Heart left ventricle (tissue), 16 donors: ENCODE measurements at regions not wholly inside any gene's neighbourhood (a gene's known extent, or its start where the extent isn't known, plus 50 kb on each side); places are given as distances from the start of the nearest gene placed in this dataset.

Source experiments
- ATAC-seq, 4 donors: fragments of 200-7000 bp; cut with Tn5 transposase; one replicate each; pipeline ENCODE4 v1.9.1; 2020 to 2022; ENCODE audit warnings: moderate library complexity in 4 of 4, mild to moderate bottlenecking in 3 of 4, moderate number of reproducible peaks in 1 of 4
- DNase-seq, 5 donors: peaks; one replicate each; pipeline ENCODE4 v3.0.0-alpha.2; 2020
- H3K27ac ChIP-seq, 12 donors: fragments of 200-600 bp; sonication (generic) in 4 of 12; one replicate each; pipeline versions ENCODE4 v1.5.0 to v1.8.0; 2016 to 2022; ENCODE audit warnings: mild to moderate bottlenecking in 2 of 12
- H3K27me3 ChIP-seq, 9 donors: fragments of 200-600 bp; sonication (generic) in 2 of 9; one replicate each; pipeline versions ENCODE4 v1.5.1 to v1.8.0; 2016 to 2022; ENCODE audit warnings: mild to moderate bottlenecking in 3 of 9
- H3K36me3 ChIP-seq, 9 donors: fragments of 200-600 bp; sonication (generic) in 2 of 9; one replicate each; pipeline versions ENCODE4 v1.5.0 to v1.8.0; 2018 to 2022; ENCODE audit warnings: mild to moderate bottlenecking in 2 of 9
- H3K4me1 ChIP-seq, 12 donors: fragments of 200-600 bp; sonication (generic) in 4 of 12; one replicate each; pipeline versions ENCODE4 v1.5.0 to v1.8.0; 2016 to 2022; ENCODE audit warnings: mild to moderate bottlenecking in 3 of 12
- H3K4me3 ChIP-seq, 12 donors: fragments of 200-600 bp; sonication (generic) in 4 of 12; one replicate each; pipeline versions ENCODE4 v1.5.0 to v1.8.0; 2017 to 2022; ENCODE audit warnings: mild to moderate bottlenecking in 9 of 12, moderate library complexity in 4 of 12
- H3K9me3 ChIP-seq, 12 donors: fragments of 200-600 bp; sonication (generic) in 4 of 12; one replicate each; pipeline versions ENCODE4 v1.5.0 to v1.8.0; 2016 to 2022; ENCODE audit warnings: mild to moderate bottlenecking in 1 of 12
- POLR2A ChIP-seq, 2 donors: fragments of 450-650 bp; IDR thresholded peaks; one replicate each; pipeline ENCODE4 v1.6.1; 2017; ENCODE audit warnings: antibody characterized with exemption in 2 of 2, mild to moderate bottlenecking in 2 of 2, moderate library complexity in 2 of 2
- WGBS, 4 donors: extraction: QIAGEN DNeasy Blood & Tissue Kit in 2 of 4; methylation state at CpG; one replicate each; pipeline versions ENCODE4 v1.1.5 to v1.1.7; 2013 to 2018; 5-methylcytosine and 5-hydroxymethylcytosine counted together
- intact Hi-C, 10 donors: fragments of 100-400 bp; cut with DNase I; formaldehyde crosslinking; loops; one replicate each; pipeline versions ENCODE4 v1.11.1 to v1.14.2; 2022
- TF ChIP-seq, protein P1 (sequence below), 12 donors: fragments of 200-600 bp; sonication (generic) in 4 of 12; IDR thresholded peaks; one replicate each; pipeline versions ENCODE4 v1.5.0 to v1.8.0; 2018 to 2022; ENCODE audit warnings: antibody characterized with exemption in 12 of 12, mild to moderate bottlenecking in 5 of 12
- donor health status: ischemic (EF 13 %, LVEDD 7.1; RV severe dilation, severe dysfunction).
- donor health status: healthy with polysubstance abuse.
- donor health status: DM: no; HTN: yes; CAD: no.
- donor health status: DM: no; HTN: no; CAD: no.
- donor health status: ischemic (EF 25% LVEDD 6.9; RV normal size, moderate dysfunction).
- donor health status: ischemic (EF 25% LVEDD 5.7; RV mildly dilated, moderate dysfunction).
- donor health status: healthy.
- donor health status: DM: yes; HTN: yes; CAD: no.
- donor health status: ischemic (EF 35%, LVEDD 5.7; RV mildly dilated, moderate dysfunction).
- donor health status: nonischemic (EF 11% LVEDD 7.7; RV severe dilation, severe dysfunction).
- donor health status: DM: yes; HTN: yes; CAD: no.
- donor health status: PGD.
- donor health status: ischemic (EF 29% LVEDD 5.4; RV normal size, mild dysfunction).
- donor health status: nonischemic (EF 23%, LVEDD 6.1; RV moderate dilation, normal function).

DNA sequence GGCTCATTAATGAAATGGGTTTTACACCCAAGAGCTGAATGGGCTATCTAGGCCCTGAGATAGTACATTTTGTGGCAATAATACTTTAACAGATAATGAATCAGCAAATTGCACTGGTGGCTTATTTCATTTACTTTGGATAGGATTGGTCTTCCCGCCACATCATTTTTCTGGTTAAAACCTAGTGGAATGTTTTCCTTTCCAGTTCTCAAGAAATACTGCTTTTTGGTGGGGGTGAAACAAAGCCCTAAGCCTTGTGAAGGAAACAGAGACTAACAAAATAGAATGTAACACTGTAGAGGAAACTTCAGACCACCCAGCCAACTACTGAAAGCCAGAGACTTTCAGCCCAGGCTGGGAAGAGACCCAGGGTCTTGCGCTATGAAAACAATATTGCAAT is 172.2 kb downstream of the HHIPL2 start:
- H3K27me3 ChIP-seq = no peaks in the 10 kb centered on the region
- intact Hi-C loops = no loop called here
- no peak overlapping the region for H3K4me3 ChIP-seq
- no peak for TF ChIP-seq POLR2A (IDR thresholded peaks at IDR 0.05)
- TF ChIP-seq, protein P1, sequence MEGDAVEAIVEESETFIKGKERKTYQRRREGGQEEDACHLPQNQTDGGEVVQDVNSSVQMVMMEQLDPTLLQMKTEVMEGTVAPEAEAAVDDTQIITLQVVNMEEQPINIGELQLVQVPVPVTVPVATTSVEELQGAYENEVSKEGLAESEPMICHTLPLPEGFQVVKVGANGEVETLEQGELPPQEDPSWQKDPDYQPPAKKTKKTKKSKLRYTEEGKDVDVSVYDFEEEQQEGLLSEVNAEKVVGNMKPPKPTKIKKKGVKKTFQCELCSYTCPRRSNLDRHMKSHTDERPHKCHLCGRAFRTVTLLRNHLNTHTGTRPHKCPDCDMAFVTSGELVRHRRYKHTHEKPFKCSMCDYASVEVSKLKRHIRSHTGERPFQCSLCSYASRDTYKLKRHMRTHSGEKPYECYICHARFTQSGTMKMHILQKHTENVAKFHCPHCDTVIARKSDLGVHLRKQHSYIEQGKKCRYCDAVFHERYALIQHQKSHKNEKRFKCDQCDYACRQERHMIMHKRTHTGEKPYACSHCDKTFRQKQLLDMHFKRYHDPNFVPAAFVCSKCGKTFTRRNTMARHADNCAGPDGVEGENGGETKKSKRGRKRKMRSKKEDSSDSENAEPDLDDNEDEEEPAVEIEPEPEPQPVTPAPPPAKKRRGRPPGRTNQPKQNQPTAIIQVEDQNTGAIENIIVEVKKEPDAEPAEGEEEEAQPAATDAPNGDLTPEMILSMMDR (IDR thresholded peaks at IDR 0.05) = no peak
- DNase-seq (no peak), ATAC-seq (no peak)
- WGBS, 4 donors = 88 to 97% (median 96%) methylated on average over 2 of the region's 2 CpGs
- no peaks in the 10 kb centered on the region for H3K9me3 ChIP-seq
- no peaks in the 10 kb centered on the region for H3K4me1 ChIP-seq
- no peak overlapping the region for H3K27ac ChIP-seq
- no peaks in the 10 kb centered on the region for H3K36me3 ChIP-seq

DNA sequence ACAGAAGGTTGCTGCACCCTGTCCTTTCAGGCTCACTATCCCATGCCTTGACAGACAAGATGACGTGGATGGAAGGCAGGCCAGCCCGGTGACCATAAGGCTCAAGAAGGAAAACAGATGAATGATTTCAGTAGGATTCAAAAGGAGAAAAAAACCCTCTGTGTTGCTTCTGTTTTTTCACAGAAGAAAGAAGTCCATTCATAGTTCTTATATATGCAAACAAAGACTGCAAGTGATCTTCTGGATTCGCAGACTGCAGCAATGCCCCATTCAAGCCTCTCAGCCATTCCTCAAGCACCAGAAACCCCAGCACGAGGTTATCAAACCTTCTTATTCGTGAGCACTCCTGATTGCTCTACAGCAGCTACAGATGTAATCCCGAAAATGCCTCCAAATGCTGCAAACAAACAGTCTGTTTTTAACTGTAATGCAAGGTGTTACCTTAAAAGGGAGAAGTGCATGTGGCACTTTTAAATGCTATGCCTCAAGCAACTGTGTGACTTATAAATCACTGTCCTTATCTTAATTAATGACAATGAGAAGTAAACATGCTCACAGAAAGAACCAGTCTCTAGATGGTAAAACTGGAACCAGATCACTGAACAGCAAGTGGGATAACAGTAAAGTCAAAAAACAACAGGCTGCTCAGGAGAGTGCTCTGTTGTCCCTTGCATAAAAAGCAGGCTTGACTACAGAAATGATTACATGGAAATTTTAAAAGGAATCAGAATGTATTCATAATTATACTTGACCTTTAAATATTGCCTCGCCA is 173.9 kb downstream of the HHIPL2 start:
- no peaks in the 10 kb centered on the region for H3K9me3 ChIP-seq
- DNase-seq (no peak), ATAC-seq (no peak)
- no peaks in the 10 kb centered on the region for H3K36me3 ChIP-seq
- no peaks in the 10 kb centered on the region for H3K27me3 ChIP-seq
- H3K27ac ChIP-seq = no peak overlapping the region
- no peak overlapping the region for H3K4me3 ChIP-seq
- H3K4me1 ChIP-seq = no peaks in the 10 kb centered on the region
- TF ChIP-seq, protein P1 (IDR thresholded peaks at IDR 0.05) = no peak
- no peak for TF ChIP-seq POLR2A (IDR thresholded peaks at IDR 0.05)
- intact Hi-C loops = no loop called here
- 40 to 46% (median 45%) methylated on average over 7 of the region's 7 CpGs for WGBS, 4 donors

DNA sequence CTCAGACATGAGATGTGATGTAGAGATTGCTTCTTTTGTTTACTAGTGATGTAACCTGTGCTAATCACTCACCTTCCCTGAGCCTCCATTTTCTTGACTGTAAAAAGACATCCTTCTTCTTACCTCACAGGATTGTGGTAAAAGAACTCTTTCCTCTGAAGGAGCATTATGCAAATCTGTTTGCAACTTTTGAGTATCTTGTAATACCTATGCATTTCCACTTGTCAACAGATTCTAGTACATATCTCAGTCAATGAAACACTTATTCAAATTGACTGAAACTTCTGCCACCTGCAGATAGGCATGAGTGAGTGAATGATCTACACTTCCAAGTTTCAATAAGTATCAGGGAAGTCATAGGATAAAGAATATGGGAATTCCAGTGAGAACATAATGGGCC is 174.7 kb downstream of the HHIPL2 start:
- H3K4me3 ChIP-seq = no peak overlapping the region

DNA sequence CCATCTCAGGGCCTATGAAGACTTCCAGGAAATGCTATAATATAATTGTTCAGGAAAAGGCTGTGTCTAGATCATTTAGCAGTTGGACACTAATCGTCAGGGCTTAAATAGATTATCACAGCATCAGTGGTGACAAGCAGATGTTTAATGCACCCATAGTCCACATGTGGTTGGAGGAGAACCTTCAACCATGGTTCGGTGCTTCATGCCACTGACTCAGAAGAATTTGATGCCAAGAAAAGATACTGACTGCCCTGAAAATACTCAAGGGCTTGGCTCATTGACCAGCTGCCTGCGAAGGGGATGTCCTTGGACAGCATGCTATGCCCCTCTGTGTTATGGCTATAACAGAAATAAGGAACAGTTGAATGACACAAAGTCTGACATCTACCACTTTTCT is 175.7 kb downstream of the HHIPL2 start:
- H3K9me3 ChIP-seq = no peaks in the 10 kb centered on the region
- H3K27ac ChIP-seq = no peak overlapping the region
- no peak for DNase-seq
- H3K36me3 ChIP-seq = no peaks in the 10 kb centered on the region
- H3K27me3 ChIP-seq = no peaks in the 10 kb centered on the region
- ATAC-seq = no peak
- H3K4me3 ChIP-seq = no peak overlapping the region
- 75 to 82% (median 78%) methylated on average over 3 of the region's 3 CpGs for WGBS, 4 donors
- TF ChIP-seq POLR2A (IDR thresholded peaks at IDR 0.05) = no peak
- TF ChIP-seq, protein P1 (IDR thresholded peaks at IDR 0.05) = no peak
- intact Hi-C loops = no loop called here
- no peaks in the 10 kb centered on the region for H3K4me1 ChIP-seq

More for the DNA sequence above, 174.7 kb downstream of the HHIPL2 start:
- TF ChIP-seq, protein P1 (IDR thresholded peaks at IDR 0.05) = no peak
- TF ChIP-seq POLR2A (IDR thresholded peaks at IDR 0.05) = no peak
- ATAC-seq = no peak
- DNase-seq = no peak
- Histone ChIP-seq H3K36me3 (no peaks in the 10 kb centered on the region), H3K27me3 (no peaks in the 10 kb centered on the region), H3K9me3 (no peaks in the 10 kb centered on the region), H3K4me1 (no peaks in the 10 kb centered on the region), H3K27ac (no peak overlapping the region)
- intact Hi-C loops = no loop called here
